GM19372 (cell line): ENCODE measurements at regions not wholly inside any gene's neighbourhood (a gene's known extent, or its start where the extent isn't known, plus 50 kb on each side); places are given as distances from the start of the nearest gene placed in this dataset.

Source experiments
- ATAC-seq: cut with Tn5 transposase; IDR thresholded peaks from one replicate; pipeline ENCODE4 v1.9.1; 2021; ENCODE audit warnings: mild to moderate bottlenecking, low read depth, moderate library complexity; ENCODE audit not compliant: unreplicated experiment

DNA sequence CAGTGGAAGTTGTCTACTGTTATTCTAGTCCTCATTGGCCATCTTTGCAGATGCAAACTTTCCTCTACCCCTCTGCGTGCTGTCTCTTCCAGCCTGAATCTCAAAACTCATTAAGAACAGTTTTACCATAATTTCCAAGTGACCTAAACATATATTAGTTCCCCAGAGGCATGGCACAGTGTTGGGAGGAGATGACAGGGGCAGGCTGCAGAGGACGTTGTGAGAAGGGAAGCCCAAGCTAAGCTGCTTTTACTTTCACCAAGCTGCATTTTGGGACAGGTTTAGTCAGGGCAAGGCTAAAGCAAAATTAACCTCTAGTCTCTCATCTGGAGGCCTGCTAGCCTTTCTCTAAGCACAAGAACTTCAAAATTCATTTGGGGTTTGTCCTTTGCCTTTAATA, 318.6 kb upstream of the SATB1 start:
- no peak for ATAC-seq

DNA sequence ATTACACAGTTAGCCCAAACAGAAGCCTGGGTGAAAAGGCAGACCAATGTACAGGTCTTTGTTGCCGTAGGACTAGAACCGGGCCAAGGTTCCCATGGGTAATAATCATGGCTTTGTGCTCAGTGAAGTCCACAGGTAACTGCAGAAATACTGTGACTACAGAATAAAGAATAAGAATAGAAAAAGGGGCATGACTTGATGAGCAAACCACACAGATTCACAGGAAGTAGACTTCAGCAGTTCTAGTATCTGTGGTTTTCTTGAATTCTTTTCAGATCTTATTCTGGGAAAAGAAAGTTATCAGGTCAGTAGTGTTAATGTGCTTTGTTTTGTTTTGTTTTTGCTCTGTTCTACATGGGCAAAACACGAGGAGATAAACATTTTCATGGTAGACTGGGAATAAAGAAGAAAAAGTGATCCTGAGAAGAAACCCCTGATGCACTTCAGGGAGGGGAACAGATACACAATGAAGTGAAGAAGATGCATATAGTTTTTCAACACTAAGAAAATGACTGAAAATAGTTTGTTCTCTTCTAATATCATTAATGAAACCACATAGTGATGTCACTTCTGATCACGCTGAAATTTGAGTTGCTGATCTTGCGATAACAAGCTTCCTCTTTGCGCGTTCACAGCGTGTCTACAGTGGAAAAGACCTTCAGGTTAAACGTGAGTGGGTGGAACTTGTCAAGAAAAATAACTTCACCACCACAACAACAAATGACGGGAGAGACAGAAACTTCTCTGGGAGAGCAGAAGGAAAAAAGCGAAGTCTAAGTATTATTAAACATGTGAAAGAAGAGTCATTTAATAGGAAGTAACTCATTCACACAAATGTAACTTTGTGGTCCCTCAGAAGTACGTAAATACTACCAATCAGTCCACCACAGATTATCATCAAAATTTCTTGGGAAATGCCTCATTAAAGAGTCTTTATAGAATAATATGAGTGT, 315.8 kb upstream of the SATB1 start:
- peak; percentile 83 for ATAC-seq

DNA sequence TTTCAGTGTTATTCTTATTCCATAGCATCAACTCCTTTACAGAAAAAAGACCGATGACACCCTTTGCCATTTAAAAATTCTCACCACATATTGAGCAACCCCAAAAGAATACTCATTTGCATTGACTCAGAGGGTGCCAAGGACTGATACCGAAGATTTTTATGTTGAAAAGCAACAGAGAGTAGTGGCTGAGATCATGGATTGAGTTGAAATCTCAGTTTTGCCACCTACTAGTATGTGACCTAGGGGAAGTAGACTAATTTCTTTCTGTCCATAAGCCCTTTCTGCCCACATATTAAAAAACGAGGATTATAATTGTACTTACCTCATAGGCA, 313.9 kb upstream of the SATB1 start:
- ATAC-seq = no peak

DNA sequence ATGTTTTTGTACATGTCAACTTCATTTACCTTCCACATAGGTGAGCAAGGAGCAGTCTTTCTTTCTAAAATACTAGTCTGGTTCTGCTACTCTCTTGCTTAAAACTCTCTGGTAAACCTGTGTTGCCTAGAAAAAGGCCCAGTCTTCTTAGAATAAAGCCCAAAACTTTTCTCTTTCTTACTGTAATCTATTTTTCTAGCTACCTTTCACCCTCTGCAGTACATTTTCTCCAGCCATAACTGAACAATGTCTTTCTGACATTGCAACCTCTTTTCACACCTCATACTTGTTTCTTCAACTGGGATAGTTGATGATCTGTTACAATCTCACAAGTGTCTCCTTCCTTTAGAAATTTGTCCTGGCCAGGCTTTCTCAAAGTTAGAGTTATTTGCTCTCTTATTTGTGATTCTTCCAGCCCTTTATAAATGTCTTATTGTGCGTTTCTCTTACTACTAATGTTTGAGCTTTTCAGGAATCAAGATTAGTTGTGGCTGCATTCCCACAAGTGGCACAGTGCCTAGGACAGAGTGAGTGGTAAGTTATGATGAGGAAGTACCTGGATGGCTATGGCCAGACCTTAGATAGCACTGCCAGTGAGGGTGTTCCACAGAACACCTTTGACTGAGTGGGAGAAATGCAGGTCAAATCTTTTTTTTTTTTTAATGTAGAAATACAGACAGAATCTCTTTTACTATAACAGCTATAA, 313.4 kb upstream of the SATB1 start:
- no peak for ATAC-seq

DNA sequence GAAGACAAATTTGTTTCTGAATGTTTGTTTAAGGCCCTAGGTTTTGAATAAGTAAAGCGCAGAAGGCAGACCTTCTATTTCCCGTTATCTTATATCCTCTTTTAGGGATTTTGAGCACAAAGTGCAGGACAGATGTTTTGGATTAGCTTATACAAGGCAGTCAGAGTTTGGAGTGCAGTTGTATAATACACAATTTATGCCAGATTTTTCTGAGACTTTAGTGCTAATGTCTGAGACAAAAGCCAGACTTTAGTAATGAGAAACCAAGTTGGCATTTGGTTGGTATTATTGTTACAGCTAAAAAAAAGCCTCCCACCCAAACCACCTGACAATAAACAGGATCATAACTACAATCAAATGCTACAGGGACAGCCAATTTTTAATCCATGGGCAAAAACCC, 309.9 kb upstream of the SATB1 start:
- no peak for ATAC-seq

DNA sequence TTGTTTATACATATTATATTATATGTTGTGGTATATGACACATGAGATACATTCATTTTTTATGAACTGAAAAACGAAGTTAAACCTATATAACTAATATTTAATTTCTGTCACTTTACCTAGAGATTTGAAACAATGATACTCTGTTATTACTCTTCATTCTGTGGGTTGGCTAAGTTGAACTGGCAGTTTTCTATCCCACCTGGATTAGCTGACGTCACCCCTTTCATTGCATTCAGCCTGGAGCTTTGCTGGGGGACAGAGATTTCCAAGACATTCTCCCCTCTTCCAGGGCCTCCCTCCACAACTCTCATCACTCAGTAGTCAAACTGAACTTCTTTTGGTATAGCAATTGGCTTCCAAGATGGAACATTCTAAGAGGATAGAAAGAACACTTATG, 309.2 kb upstream of the SATB1 start:
- ATAC-seq = no peak

DNA sequence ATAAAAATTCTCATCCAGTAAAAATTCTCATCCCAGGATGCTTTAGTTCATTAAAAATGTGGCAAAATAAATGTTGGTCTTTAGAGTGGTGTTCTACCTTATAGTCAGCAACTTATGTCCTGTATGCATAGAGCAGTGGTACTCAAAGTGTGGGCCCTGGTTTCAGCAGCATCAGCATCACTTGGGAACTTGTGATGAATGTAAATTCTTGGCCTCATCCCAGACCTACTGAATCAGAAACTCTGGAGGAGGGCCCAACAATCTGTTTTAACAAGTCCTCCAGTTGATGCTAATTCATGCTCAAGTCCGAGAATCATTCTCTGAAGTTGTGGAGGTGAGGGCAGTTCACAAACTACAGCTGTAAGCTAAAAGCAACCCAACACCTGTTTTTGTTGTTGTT, 307.3 kb upstream of the SATB1 start:
- no peak for ATAC-seq

DNA sequence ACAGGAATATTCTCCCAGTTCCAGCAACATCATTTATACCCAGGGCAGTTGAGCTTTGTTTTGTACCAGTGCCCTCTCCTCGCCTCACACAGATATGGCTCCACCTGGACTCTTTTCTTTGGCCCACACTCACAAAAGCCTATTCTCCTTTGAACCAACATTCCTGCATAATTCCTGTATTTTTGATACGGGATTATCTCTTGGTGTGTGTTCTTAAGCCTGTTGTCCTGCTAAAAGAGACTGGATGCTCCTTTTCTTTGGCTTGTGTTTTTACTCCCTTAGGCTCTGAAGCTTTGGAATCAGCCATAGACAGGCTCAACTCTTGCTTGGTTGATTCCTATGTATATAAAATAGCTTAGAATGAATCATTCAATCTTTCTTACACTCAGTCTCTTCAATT, 305.4 kb upstream of the SATB1 start:
- ATAC-seq = no peak

DNA sequence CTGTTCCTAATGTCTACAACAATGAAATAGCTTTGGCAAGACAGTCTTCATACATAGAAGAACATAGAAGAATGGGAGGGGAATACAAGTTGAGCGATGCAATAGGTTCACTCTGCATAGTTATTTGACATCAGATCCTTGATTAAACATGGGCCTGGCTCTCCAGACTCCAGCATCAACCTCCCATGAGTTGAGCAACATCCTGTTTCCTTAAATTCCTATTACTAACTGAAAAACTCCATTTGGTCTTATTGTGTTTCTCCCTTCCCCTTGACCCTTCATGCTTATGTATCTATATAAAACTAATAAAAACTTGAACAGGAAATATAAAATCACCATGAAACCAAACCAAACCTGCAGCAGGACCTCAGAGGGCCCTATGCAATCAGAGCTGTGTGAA, 304.5 kb upstream of the SATB1 start:
- ATAC-seq = no peak

DNA sequence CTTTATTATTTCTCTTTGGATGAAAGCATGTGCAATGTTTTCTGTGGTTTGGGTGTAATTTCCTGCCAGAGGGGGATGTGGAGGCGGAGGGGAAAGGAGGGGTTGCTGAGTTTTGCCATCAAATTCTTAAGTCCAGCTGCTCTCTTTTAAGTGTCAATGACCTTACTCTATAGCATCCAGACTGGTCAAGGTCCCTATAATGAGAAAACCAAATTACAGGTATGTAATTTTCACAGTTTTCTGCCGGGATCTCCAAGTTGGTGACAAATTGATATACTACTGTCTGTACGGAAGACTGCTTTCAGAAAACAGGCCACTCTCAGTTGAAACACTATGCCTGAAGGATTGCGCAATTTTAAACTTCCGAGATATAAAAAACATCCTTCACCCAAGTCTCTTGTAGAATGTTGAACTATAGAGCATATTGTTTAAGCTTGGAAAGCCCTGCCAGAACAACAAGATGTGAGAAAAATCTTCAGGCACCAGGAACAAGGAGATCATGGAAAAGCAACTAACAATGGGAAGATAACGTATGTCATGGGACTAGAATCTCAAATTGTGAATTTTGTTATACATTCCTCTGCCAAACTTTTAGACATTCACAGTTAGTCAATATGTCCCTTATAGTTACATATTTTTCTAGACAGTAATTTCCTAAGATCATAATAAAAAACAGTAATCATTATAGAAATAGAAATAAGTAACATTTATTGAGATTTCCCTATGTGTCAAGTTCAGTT, 300.7 kb upstream of the SATB1 start:
- ATAC-seq = no peak

DNA sequence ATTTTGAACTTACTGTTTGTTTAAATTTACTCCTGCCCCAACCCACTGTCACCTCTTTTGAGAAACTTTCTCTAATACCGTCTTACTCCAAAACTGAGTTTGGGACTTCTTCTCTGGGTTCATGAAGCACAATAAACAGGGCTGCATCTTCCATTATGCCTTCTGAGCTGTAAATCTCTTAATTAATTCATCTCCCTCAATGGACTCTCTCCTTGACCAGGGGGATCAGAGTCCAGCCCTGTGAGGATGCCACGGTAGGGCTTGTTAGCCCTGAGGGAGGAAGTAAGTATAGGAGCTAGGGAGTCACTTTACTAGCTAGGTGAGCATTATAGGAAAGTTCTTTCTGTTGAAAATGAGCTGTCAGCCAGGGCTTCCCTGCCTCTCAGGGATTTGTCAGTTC, 299.3 kb upstream of the SATB1 start:
- no peak for ATAC-seq

DNA sequence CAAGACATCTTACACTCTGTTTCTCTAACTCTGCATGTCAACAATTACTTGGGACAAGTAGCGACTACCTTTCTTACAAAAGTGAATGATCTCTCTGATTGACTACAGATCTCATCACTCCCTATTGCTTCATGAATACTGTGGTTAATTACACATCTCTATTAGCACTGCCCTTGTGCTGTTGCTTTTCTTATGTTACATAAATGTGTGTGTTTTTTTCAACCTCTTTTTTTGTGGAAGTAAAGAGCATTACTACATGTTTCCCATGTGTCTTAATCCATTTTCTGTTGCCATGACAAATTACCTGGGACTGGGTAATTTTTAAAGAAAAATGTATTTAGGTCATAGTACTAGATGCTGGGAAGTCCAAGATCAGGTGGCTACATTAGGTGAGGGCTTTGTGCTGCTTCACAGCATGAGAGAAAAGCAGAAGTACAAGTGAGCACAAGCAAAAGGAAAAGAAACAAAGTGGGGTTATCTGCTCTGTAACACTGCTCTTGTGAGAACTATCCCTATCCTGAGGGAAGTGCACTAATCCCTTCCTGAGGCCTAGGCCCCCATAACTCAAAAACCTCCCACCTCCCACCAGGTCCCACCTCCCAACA, 298.2 kb upstream of the SATB1 start:
- ATAC-seq = no peak

DNA sequence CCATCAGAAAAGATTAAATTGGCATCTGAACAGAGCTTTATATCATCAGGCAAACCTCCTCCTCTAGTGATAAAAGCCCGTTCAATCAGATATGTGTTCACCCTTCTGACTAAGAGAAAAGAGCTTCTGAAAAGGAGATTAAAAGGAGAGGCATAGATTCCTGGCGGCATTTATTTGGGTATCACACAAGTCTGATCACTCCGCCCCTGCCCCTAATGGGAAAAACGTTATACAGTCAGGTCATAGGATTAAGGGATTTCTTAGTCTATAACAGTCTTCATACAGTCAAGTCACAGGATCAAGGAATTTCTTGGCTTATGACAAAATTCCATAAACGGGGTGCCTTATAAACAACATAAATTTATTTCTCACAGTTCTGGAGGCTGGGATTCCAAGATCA, 295.4 kb upstream of the SATB1 start:
- no peak for ATAC-seq

DNA sequence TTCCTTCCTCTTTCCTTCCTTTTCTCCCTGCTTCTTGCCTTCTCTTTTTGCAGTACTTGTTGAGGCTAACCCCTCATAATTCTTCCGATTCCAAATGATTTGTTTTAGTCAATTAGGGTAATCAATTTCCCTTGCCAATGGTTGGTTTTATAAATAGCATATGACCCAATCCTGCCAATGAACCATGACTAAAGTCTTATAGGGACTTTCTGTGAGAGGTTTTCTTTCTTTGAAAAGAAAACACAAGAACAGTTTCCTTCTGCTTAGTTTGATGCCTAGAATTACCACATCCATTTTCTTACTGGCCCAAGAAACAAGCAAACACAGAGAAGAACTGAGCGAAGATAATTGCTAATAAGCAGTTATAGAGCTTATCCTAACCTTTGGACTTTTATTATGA, 292.5 kb upstream of the SATB1 start:
- no peak for ATAC-seq

DNA sequence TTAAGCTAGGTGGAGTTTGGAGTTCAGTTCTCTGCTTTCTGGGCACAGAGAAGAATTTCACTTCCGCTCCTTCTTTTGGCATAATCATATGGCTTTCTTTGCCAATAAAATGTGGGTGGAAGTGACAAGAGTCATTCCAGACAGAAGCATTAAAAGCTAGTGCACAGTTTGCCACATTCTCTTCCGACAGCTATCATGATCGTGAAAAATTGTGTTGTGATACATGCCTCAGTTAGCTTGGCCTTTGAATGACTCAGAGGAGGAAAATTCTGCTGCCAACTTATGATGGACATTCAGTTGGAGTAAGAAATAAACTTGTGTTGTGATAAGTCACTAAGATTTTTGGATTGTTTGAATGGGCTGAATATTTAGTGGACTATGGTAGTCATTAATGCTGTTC, 291.7 kb upstream of the SATB1 start:
- ATAC-seq = no peak

DNA sequence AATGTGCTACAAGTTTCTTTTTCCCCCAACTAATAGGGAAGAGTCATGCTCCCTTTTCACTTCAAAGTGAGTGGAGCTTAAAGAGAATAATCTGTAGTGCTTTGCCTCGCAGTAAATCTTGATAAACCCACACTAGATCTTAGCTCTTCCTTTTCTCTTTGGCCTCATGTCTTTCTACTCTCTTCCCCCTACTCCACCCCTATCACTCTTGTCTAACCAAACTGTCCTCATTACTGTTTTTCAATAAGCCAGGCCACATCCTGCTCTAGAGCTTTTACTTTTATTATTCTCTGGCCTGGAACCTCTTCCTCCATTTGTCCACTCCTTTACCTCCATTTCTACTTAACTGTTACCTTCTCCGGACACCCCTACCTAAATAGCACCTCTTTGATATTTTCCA, 291.0 kb upstream of the SATB1 start:
- no peak for ATAC-seq

DNA sequence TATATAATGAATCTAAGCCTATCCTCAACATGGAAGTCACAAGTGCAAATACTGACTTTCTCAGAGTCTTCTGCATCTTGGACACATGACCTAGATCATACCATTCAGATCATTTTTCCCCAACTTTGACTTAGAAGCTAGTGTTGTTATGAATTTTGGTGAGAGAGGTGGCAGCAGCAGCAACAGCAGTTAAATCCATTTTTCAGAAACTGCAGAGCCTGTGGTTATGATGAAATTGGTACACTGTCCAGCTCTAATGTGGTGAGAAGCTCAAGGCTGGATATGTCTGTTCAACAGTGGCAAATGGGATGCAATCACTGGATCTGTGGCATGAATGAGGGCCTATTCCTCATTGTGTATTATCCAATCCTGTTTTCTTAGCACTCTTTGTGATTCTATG, 290.1 kb upstream of the SATB1 start:
- no peak for ATAC-seq

DNA sequence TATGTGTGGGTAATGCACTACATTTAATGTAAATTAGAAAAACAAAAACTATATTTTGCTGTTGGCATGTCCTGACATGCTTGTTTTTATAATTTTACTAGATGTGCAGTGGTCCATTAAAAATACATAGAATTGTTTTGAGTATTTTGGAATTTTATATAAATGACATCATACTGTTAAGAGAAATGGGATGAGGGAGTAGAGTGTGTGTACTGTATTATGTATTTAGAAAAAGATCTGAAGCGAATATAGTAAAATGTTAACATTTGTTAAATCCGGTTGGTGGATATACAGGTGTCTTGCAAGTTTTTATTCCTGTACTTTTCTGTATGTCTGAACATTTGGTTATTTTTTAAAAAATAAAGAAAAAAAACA, 288.4 kb upstream of the SATB1 start:
- no peak for ATAC-seq

DNA sequence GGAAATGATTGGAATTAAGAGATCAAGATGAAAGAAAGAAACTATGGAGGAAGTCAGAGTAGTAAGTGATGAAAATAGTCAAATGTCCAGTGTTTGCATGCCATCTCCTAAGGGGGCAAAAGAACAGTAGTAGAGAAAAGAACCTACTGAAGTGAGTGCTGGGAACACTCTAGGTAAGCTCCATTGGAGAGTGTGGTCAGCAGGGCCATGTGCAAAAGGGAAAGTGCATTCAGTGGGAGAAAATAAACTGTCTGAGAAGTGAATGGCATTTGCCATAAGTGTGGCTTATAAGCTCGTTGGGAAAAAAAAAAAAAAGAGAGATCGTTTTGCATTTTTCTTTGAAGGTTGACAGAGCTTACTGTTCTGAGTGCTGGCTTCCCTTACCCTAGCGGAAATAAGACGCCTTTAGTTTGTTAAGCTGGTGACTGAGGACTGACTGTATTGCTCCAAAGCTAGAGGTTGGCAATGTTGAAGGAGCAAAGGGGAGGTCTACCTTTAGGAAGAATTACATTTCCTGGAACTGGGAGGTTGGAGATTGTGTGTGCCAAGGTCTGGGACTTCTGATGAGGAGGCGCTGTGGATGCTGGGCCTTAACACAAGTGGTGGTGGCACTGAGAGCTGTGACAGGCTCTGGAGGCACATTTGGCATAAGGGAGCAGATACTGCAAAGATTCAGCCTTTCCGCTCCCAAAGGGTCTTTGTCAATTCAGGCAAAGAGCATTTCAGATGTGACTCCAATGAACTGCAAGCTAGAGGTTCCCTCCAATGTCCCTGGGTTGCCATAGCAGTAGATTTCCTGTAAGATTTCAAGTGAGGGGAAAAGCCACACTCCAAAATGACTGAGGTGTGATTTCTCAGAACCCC, 287.8 kb upstream of the SATB1 start:
- no peak for ATAC-seq

DNA sequence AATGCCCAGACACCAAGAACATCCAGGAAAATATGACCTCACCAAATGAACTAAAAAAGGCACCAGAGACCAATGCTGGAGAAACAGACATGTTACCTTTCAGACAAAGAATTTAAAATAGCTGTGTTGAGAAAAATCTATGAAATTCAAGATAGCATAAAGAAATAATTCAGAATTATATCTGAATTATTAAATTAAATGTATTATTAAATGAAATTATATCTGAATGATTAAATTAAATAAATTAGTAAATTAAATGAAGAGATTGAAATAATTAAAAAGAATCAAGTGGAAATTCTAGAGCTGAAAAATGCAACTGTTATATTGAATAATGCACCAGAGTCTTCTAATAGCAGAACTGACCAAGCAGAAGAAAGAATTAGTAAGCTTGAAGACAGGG, 279.2 kb upstream of the SATB1 start:
- ATAC-seq = no peak
